Esophagus (tissue), 2 donors: ENCODE measurements at regions not wholly inside any gene's neighbourhood (a gene's known extent, or its start where the extent isn't known, plus 50 kb on each side); places are given as distances from the start of the nearest gene placed in this dataset.

Source experiments
- H3K27ac ChIP-seq, 2 donors: one replicate each; pipeline ENCODE4 v1.5.1; 2013; ENCODE audit warnings: low read depth in 2 of 2, mild to moderate bottlenecking in 2 of 2, inconsistent platforms in 1 of 2, low read length in 1 of 2, moderate library complexity in 1 of 2
- H3K27me3 ChIP-seq, 2 donors: one replicate each; pipeline ENCODE4 v1.6.1; 2013; ENCODE audit warnings: low read length in 2 of 2, control low read depth in 1 of 2, mild to moderate bottlenecking in 1 of 2; ENCODE audit not compliant: insufficient read depth in 2 of 2, control insufficient read depth in 1 of 2
- H3K36me3 ChIP-seq, 2 donors: one replicate each; pipeline ENCODE4 v1.6.1; 2013; ENCODE audit warnings: low read length in 1 of 2; ENCODE audit not compliant: control insufficient read depth in 2 of 2, insufficient read depth in 2 of 2
- H3K4me1 ChIP-seq, 2 donors: one replicate each; pipeline ENCODE4 v1.6.1; 2013; ENCODE audit warnings: low read length in 1 of 2; ENCODE audit not compliant: control insufficient read depth in 2 of 2, insufficient read depth in 2 of 2
- H3K4me3 ChIP-seq, 2 donors: one replicate each; pipeline ENCODE4 v1.5.1; 2013; ENCODE audit warnings: low read length in 2 of 2, mild to moderate bottlenecking in 2 of 2, low read depth in 1 of 2, moderate library complexity in 1 of 2
- H3K9me3 ChIP-seq, 2 donors: one replicate each; pipeline ENCODE4 v1.6.1; 2013; ENCODE audit warnings: mild to moderate bottlenecking in 2 of 2, low read depth in 1 of 2, low read length in 1 of 2, moderate library complexity in 1 of 2; ENCODE audit not compliant: control insufficient read depth in 2 of 2, insufficient read depth in 1 of 2
- WGBS, 2 donors: extraction: QIAGEN DNeasy Blood & Tissue Kit; methylation state at CpG; one replicate each; pipeline ENCODE4 v1.1.7; 2013; 5-methylcytosine and 5-hydroxymethylcytosine counted together
- donor health status: healthy with polysubstance abuse.
- donor health status: Bipolar disorder and iron deficiency.

DNA sequence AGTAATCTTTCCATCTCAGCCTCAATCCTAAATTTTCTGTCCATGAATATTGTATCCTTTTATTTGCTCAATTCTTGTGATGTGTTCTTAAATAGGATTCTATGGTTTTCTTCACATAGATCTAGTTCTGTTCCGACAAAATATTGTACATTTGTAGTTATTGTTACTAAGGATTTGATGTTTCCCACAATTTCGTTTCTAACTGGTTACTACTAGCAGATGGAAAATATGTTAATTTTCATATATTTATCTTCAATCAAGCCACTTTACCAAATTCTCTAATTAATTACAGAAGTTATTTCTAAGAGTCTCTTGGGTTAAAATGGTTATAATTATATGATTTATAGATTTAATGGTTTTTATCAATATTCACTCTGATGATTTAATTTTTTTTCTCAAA lies 60.3 kb downstream of the SEC61B start:
- Histone ChIP-seq H3K9me3 (no peaks in the 10 kb centered on the region), H3K4me3 (no peak overlapping the region), H3K27me3 (no peaks in the 10 kb centered on the region), H3K4me1 (no peaks in the 10 kb centered on the region), H3K27ac (no peak overlapping the region), H3K36me3 (no peaks in the 10 kb centered on the region)
- 87 to 91% methylated on average over 2 of the region's 2 CpGs for WGBS, 2 donors

DNA sequence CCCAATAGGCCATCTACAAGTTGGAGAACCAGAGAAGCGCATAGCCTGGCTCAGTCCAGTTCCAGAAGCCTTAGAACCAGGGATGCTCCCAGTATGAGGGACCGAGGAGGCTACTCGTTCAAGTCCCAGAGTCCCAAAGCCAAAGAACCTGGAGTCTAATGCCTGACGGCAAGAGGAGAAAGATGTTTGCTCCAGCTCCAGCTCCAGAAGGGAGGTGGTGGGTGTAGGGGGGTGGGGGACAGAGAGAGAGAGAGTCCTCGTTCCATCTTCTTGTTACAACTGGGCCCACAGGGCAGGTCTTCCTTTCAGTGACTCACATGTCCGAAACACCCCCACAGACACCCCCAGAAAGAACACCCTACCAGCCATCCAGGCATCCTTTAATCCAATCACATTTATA lies 63.9 kb downstream of the SEC61B start:
- H3K9me3 ChIP-seq = no peaks in the 10 kb centered on the region
- no peaks in the 10 kb centered on the region for H3K4me1 ChIP-seq
- H3K36me3 ChIP-seq = no peaks in the 10 kb centered on the region
- no peaks in the 10 kb centered on the region for H3K27me3 ChIP-seq
- H3K27ac ChIP-seq = no peak overlapping the region
- 88 to 89% methylated on average over 6 of the region's 6 CpGs for WGBS, 2 donors
- no peak overlapping the region for H3K4me3 ChIP-seq

DNA sequence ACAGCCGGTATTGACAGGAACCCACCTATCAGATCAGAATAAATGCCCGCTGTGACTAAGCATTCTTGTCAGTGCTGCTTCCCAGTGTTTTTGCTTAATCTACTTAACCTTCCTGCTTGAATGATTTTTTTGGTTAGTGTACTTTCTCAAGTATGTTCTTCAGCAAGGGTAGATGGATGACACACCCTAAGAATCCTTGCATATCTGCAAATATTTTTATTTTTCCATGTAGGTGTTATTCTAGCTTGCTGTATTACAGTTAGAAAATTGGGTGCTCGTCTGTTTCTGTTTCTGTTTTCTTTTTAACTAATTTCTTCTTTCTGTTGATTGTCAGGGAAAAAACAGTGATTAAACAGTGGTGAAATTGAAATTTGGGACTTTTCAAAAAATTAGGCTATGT lies 64.5 kb downstream of the SEC61B start:
- Histone ChIP-seq H3K4me1 (no peaks in the 10 kb centered on the region), H3K27ac (no peak overlapping the region), H3K9me3 (no peaks in the 10 kb centered on the region), H3K4me3 (no peak overlapping the region), H3K27me3 (no peaks in the 10 kb centered on the region), H3K36me3 (no peaks in the 10 kb centered on the region)
- 77 to 80% methylated on average over 3 of the region's 3 CpGs for WGBS, 2 donors

DNA sequence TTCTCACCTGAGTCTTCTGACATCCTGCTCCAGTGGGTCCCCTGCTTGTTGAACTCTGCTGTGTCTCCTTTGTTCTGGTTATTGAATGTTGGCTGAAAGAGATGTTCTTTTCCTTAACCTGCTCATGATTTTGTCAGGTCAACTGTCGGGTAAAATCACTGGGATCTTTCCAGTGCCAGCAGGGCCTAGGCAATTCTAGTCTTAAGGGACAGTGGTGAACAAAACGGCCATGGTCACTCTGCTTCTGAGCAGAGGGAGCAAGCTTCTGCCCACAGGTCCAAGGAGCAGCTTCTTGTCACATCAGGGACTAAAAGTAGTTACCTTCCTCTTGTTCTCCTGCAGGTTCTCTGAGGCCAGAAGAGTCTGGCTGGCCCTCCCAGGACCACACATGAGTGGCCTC lies 65.6 kb downstream of the SEC61B start:
- H3K36me3 ChIP-seq = no peaks in the 10 kb centered on the region
- no peaks in the 10 kb centered on the region for H3K27me3 ChIP-seq
- H3K4me1 ChIP-seq = no peaks in the 10 kb centered on the region
- no peak overlapping the region for H3K27ac ChIP-seq
- no peak overlapping the region for H3K4me3 ChIP-seq
- WGBS, 2 donors = 86 to 89% methylated on average over 2 of the region's 2 CpGs
- H3K9me3 ChIP-seq = no peaks in the 10 kb centered on the region

DNA sequence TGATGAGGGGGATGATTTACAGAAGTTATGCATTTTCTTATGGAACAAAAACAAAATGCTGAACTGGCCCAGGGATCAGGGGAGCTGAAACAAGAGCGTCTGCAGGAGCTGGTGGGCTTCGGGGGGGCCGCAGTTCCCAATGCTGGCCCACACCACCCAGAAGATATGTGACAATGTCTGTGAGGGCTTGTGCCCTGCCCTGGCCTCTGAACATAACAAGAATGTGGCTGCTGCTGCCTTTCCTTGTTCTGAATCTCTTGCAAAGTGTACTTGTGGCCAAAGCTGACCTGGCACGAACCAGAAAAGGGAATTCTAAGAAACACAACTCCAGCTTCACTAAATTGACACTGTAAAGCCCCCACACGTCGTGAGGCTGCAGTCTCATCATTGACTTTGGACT lies 66.7 kb downstream of the SEC61B start:
- Histone ChIP-seq H3K4me3 (no peak overlapping the region), H3K27me3 (no peaks in the 10 kb centered on the region), H3K27ac (no peak overlapping the region), H3K36me3 (no peaks in the 10 kb centered on the region), H3K4me1 (no peaks in the 10 kb centered on the region), H3K9me3 (no peaks in the 10 kb centered on the region)
- WGBS, 2 donors = 46 to 51% methylated on average over 6 of the region's 6 CpGs

DNA sequence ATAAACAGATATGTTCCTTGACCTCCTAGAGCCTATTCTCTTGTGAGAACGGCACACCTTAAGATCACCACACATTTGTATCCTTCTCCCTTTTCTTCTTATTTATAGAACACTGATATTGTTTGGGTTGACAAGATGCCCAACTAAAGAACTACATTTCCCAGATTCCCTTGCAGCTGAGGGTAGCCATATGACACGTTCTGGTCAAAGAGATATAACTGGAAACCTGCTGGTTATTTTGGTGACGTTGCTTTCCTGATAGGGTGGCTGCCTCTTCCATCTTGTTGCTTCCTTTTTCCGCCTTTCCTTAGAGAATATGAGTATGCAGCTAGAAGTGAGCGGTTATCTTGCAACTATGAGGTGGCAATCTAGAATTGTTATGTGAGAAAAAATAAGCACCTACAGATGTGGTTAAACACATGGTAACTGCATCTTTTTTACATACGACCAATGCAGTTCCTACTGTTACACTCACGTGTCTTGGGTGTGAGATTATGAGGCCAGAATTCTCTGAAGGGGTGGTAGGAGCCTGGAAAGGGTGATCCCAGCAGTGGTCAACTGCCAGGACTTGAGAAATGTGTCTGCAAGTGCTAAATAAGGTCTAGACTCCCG lies 72.9 kb downstream of the SEC61B start:
- H3K36me3 ChIP-seq = no peaks in the 10 kb centered on the region
- H3K27ac ChIP-seq = no peak overlapping the region
- no peaks in the 10 kb centered on the region for H3K4me1 ChIP-seq
- WGBS, 2 donors = 57 to 59% methylated on average over 8 of the region's 8 CpGs
- H3K27me3 ChIP-seq = no peaks in the 10 kb centered on the region
- H3K9me3 ChIP-seq = no peaks in the 10 kb centered on the region
- H3K4me3 ChIP-seq = no peak overlapping the region

DNA sequence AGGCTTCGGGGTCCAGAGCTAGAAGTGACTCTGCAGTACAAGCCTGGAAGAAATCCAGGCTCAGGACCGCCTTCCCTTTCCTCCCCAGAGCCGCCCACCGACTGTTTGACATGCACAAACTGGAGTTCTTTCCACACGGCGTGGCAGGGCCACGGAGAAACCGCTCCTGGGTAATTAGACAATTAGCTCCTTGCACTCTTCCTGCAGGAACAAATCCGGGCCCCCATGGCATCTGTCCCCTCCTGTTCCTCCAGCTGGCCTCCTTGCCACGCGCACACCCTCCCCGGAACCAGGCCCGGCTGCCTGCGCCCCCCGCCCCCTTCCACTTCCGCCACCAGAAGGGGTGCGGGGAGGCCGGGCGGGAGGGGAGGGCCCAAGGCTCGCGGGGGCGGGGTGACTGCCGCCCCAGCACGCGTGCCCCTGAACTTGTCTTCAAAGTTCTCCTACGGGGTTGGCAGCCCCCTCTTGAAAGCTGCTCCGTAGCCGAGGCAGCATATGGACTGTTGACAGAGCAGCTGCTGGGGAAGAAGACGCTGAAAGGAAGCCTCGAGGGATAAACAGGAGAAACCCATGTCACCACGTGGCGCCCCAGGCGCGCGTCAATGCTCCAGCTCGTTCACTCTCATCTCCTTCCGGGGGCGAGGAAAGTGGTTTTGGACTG lies 74.3 kb downstream of the SEC61B start:
- no peak overlapping the region for H3K4me3 ChIP-seq
- 49 to 55% methylated on average over 38 of the region's 38 CpGs for WGBS, 2 donors
- H3K36me3 ChIP-seq = no peaks in the 10 kb centered on the region
- no peaks in the 10 kb centered on the region for H3K9me3 ChIP-seq
- no peaks in the 10 kb centered on the region for H3K4me1 ChIP-seq
- H3K27ac ChIP-seq = no peak overlapping the region
- H3K27me3 ChIP-seq = no peaks in the 10 kb centered on the region

DNA sequence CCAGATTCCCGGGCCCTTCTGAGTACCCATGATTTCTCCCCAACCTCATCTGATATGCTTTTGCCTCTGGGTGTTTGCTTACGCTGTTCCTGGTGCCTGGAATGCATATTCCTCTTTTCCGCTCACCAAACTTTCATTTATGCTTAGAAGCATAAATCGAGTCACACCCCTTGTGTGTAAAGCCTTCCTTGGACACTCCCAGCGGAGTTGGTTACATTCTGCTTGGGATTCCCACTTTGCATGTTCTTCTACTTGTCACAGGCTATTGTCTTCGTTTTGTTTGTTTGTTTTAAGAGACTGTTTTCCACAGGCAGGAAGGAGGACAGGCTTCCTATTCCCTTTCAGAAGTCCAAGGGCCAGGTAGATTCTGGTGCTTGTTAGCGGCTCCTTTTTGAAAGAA lies 76.5 kb downstream of the SEC61B start:
- Histone ChIP-seq H3K36me3 (no peaks in the 10 kb centered on the region), H3K4me1 (no peaks in the 10 kb centered on the region), H3K27ac (no peak overlapping the region), H3K4me3 (no peak overlapping the region), H3K27me3 (no peaks in the 10 kb centered on the region), H3K9me3 (no peaks in the 10 kb centered on the region)
- 63 to 74% methylated on average over 7 of the region's 7 CpGs for WGBS, 2 donors

DNA sequence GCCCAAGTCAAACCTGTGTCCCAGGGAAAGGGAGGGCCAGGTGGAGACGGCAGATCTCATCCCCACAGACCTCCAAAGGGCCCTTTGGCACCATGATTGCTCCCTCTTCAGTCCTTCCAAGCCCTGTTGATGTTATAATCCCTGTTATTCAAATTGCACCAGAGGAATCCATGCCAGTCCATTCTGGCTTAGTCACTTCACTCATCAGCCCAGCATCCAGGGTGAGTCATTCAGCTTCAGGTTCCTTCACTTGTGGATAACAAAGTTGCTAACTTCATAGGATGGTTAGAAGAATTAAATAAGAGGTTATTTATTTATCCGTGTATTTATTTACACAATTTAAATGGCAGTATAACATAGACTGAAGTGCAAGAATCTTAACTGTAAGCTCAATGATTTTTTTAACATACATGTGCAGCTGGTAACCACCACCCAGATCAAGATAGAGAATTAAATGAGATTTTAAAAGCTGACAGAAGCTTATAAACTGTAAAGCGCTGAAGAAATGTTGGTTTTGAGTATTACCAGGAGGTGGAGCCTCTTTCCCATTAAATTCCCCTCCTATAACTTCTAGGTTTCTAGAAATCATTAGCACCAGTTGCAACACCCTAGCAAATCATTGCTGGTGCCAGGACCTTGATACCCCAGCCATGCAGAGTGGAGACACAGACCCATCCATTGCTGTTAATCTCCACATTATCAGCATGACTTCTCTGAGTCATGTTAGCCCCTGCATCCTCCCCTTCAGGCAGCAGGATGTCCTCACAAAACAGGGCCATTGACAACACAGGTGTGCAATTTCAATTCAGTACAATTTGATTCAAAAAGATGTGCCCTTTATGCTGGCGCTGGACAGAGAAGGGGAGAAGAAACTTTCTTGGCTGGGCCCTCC lies 77.4 kb downstream of the SEC61B start:
- Histone ChIP-seq H3K9me3 (no peaks in the 10 kb centered on the region), H3K27me3 (no peaks in the 10 kb centered on the region), H3K4me1 (no peaks in the 10 kb centered on the region), H3K36me3 (no peaks in the 10 kb centered on the region), H3K27ac (no peak overlapping the region), H3K4me3 (no peak overlapping the region)
- WGBS, 2 donors = 62 to 66% methylated on average over 4 of the region's 4 CpGs
